B cell (primary cell): ENCODE measurements at regions not wholly inside any gene's neighbourhood (a gene's known extent, or its start where the extent isn't known, plus 50 kb on each side); places are given as distances from the start of the nearest gene placed in this dataset.

Experiments
- ATAC-seq: fragments of 200-7000 bp; cut with Tn5 transposase; one replicate; pipeline ENCODE4 v1.10.0; 2021; ENCODE audit warnings: low read depth, mild to moderate bottlenecking, moderate number of reproducible peaks, moderate library complexity
- CTCF ChIA-PET: fragments of 350-600 bp; sonication (Branson Sonifier 250); formaldehyde crosslinking; loops from one replicate; lab custom pipeline; 2021; ENCODE audit warnings: antibody characterized with exemption, inconsistent platforms; lab: Charles Lee
- POLR2A ChIA-PET: fragments of 350-600 bp; sonication (Branson Sonifier 250); formaldehyde crosslinking; loops from one replicate; lab custom pipeline; 2021; ENCODE audit warnings: antibody characterized with exemption; lab: Charles Lee
- DNase-seq: peaks from one replicate; pipeline ENCODE4 v3.0.0; 2013
- H2AFZ ChIP-seq: 2 replicates; pipeline ENCODE4 v1.6.1; 2012; ENCODE audit warnings: mild to moderate bottlenecking, low read depth, low read length; ENCODE audit not compliant: insufficient read depth, poor library complexity, severe bottlenecking
- H3K27ac ChIP-seq, 2 donors: 1 replicate in 1 of 2; 2 replicates in 1 of 2; pipeline ENCODE4 v1.5.1; 2012 to 2013; ENCODE audit warnings: low read length in 2 of 2, mild to moderate bottlenecking in 2 of 2, moderate library complexity in 1 of 2
- H3K27me3 ChIP-seq, 4 experiments: fragments of 200-600 bp in 1 of 4; sonication (generic) in 1 of 4; replicated peaks in 1 of 4; 1 replicate in 2 of 4; 2 replicates in 2 of 4; pipeline versions ENCODE4 v1.6.1 to v1.7.0; 2013 to 2016; ENCODE audit warnings: low read length in 3 of 4, mild to moderate bottlenecking in 2 of 4, mixed read lengths in 1 of 4, moderate library complexity in 1 of 4; ENCODE audit not compliant: insufficient read depth in 4 of 4, control insufficient read depth in 3 of 4; ENCODE audit errors: control extremely low read depth in 1 of 4
- H3K36me3 ChIP-seq, 2 experiments: replicated peaks in 1 of 2; 1 replicate in 1 of 2; 2 replicates in 1 of 2; pipeline versions ENCODE4 v1.6.1 to v1.7.1; 2013; ENCODE audit warnings: low read length in 1 of 2; ENCODE audit not compliant: insufficient read depth in 2 of 2, control insufficient read depth in 1 of 2; ENCODE audit errors: control extremely low read depth in 1 of 2, extremely low read depth in 1 of 2
- H3K4me1 ChIP-seq, 2 donors: fragments of 200-600 bp in 1 of 2; sonication (generic) in 1 of 2; 1 replicate in 1 of 2; 2 replicates in 1 of 2; pipeline versions ENCODE4 v1.5.1 to v1.6.1; 2013 to 2017; ENCODE audit warnings: low read length in 2 of 2; ENCODE audit not compliant: control insufficient read depth in 2 of 2, insufficient read depth in 2 of 2
- H3K4me2 ChIP-seq: replicated peaks from 2 replicates; pipeline ENCODE3; 2012; ENCODE audit warnings: mild to moderate bottlenecking, low read depth, low read length; ENCODE audit not compliant: poor library complexity, severe bottlenecking
- H3K4me3 ChIP-seq, 5 experiments: fragments of 200-600 bp in 1 of 5; sonication (generic) in 1 of 5; 1 replicate in 3 of 5; 2 replicates in 2 of 5; pipeline versions ENCODE4 v1.5.1 to v1.7.0; 2011 to 2016; ENCODE audit warnings: low read length in 4 of 5, mild to moderate bottlenecking in 4 of 5, low read depth in 2 of 5, control low read depth in 1 of 5, moderate library complexity in 1 of 5; ENCODE audit not compliant: insufficient read depth in 1 of 5; ENCODE audit errors: control extremely low read depth in 1 of 5, extremely low read depth in 1 of 5
- H3K79me2 ChIP-seq: fragments of 200-600 bp; sonication (generic); one replicate; pipeline ENCODE4 v1.6.0; 2016; ENCODE audit warnings: low read length; ENCODE audit not compliant: control insufficient read depth, insufficient read depth
- H3K9ac ChIP-seq: fragments of 200-600 bp; sonication (generic); 2 replicates; pipeline ENCODE4 v1.6.1; 2017; ENCODE audit warnings: mild to moderate bottlenecking, low read length, moderate library complexity
- H3K9me3 ChIP-seq, 3 donors: one replicate each; pipeline versions ENCODE4 v1.6.1 to v1.7.1; 2013; ENCODE audit warnings: low read length in 2 of 3; ENCODE audit not compliant: control insufficient read depth in 2 of 3, insufficient read depth in 1 of 3; ENCODE audit errors: control extremely low read depth in 1 of 3
- H4K20me1 ChIP-seq: 2 replicates; pipeline ENCODE4 v1.6.0; 2012; ENCODE audit warnings: mild to moderate bottlenecking, low read length; ENCODE audit not compliant: insufficient read depth, control insufficient read depth, poor library complexity, severe bottlenecking
- H3K27ac Mint-ChIP-seq: one replicate; pipeline ENCODE4 v1.8.0; 2021; ENCODE audit warnings: mixed read lengths
- H3K27me3 Mint-ChIP-seq: one replicate; pipeline ENCODE4 v1.8.0; 2021; ENCODE audit warnings: mixed read lengths
- H3K4me1 Mint-ChIP-seq: one replicate; pipeline ENCODE4 v1.8.0; 2021; ENCODE audit warnings: mixed read lengths
- H3K4me3 Mint-ChIP-seq: one replicate; pipeline ENCODE4 v1.8.0; 2021; ENCODE audit warnings: mixed read lengths
- H3K9me3 Mint-ChIP-seq: one replicate; pipeline ENCODE4 v1.8.0; 2022; ENCODE audit warnings: mixed read lengths; ENCODE audit not compliant: insufficient read depth
- CTCF ChIP-seq: fragments of 200-600 bp; IDR thresholded peaks from one replicate; pipeline ENCODE4 v1.8.0; 2022; ENCODE audit warnings: antibody characterized with exemption, mild to moderate bottlenecking
- EZH2 ChIP-seq: IDR thresholded peaks from 2 replicates; pipeline ENCODE4 v1.6.1; 2012; ENCODE audit warnings: borderline replicate concordance, low read depth, mild to moderate bottlenecking, moderate library complexity, low read length; ENCODE audit not compliant: insufficient read depth, poor library complexity, severe bottlenecking
- WGBS: methylation state at CpG from one replicate; pipeline ENCODE4 v1.1.5; 2013; ENCODE audit warnings: missing lambda C conversion rate; ENCODE audit not compliant: insufficient coverage; 5-methylcytosine and 5-hydroxymethylcytosine counted together
- intact Hi-C: fragments of 100-400 bp; cut with micrococcal nuclease; formaldehyde crosslinking; loops from one replicate; pipeline ENCODE4 v1.10.0; 2022

- Histone ChIP-seq H3K4me3 (no peak overlapping the region), H3K36me3 (no peaks in the 10 kb centered on the region), H3K9me3 (no peaks in the 10 kb centered on the region), H4K20me1 (no peaks in the 10 kb centered on the region), H3K79me2 (no peaks in the 10 kb centered on the region), H3K9ac (no peak overlapping the region), H3K4me2 (no peak overlapping the region), H3K27ac (no peak overlapping the region), H3K27me3 (peaks cover 0 to 7% (median 0%) of the 10 kb centered on the region in 4 experiments), H2AFZ (no peak overlapping the region), H3K4me1 (no peaks in the 10 kb centered on the region)
- ATAC-seq (no peak), DNase-seq (no peak)
- intact Hi-C loops = no loop called here
- H3K9me3 Mint-ChIP-seq = no peaks in the 10 kb centered on the region
- no peak for TF ChIP-seq EZH2
- no peak for TF ChIP-seq CTCF
- no peak overlapping the region for H3K4me3 Mint-ChIP-seq
- no peaks in the 10 kb centered on the region for H3K4me1 Mint-ChIP-seq
- 90% methylated on average over 2 of the region's 6 CpGs for WGBS
- ChIA-PET CTCF (interaction anchor here (0.7 kb wide), 1 partner anchor 15 kb away, joined by 3 read pairs; no protein-coding TSS in a partner anchor), POLR2A (no interaction called here)
- no peak overlapping the region for H3K27ac Mint-ChIP-seq
- H3K27me3 Mint-ChIP-seq = peaks cover 5% of the 10 kb centered on the region
These were observed 1138.6 kb downstream of the GATA3 start for GRCh38 chr10:9193120-9193519.

GRCh38 chr10:9195385-9195784, 1140.9 kb downstream of the GATA3 start:
- H3K9me3 Mint-ChIP-seq = no peaks in the 10 kb centered on the region

More at GRCh38 chr10:9195385-9195784, 1140.9 kb downstream of the GATA3 start:
- H2AFZ ChIP-seq = no peak overlapping the region
- POLR2A ChIA-PET = no interaction called here
- H3K4me1 ChIP-seq = no peaks in the 10 kb centered on the region
- Mint-ChIP-seq H3K4me1 (no peaks in the 10 kb centered on the region), H3K27ac (no peak overlapping the region), H3K27me3 (peaks cover 5% of the 10 kb centered on the region), H3K4me3 (no peak overlapping the region)
- no peak for TF ChIP-seq EZH2
- no peak for TF ChIP-seq CTCF
- ATAC-seq (no peak), DNase-seq (no peak)
- peaks cover 0 to 11% (median 0%) of the 10 kb centered on the region in 4 experiments for H3K27me3 ChIP-seq
- no peak overlapping the region for H3K4me2 ChIP-seq
- no CpG with 5 or more reads among the region's 2 CpGs for WGBS
- no peak overlapping the region for H3K4me3 ChIP-seq
- no peaks in the 10 kb centered on the region for H3K79me2 ChIP-seq
- no peaks in the 10 kb centered on the region for H4K20me1 ChIP-seq
- no peaks in the 10 kb centered on the region for H3K9me3 ChIP-seq
- H3K36me3 ChIP-seq = no peaks in the 10 kb centered on the region
- no peak overlapping the region for H3K9ac ChIP-seq
- H3K27ac ChIP-seq = no peak overlapping the region
- CTCF ChIA-PET = no interaction called here
- intact Hi-C loops = no loop called here
